Muscle layer of duodenum (tissue), 2 donors: ENCODE measurements at regions not wholly inside any gene's neighbourhood (a gene's known extent, or its start where the extent isn't known, plus 50 kb on each side); places are given as distances from the start of the nearest gene placed in this dataset.
"Not testable (repeated sequence)": the region's sequence is repeated elsewhere in the genome, so short reads cannot be mapped to it uniquely, and the experiment has no call there.

Experiments used
- H3K27ac ChIP-seq: one replicate; pipeline ENCODE4 v1.7.0; 2013; ENCODE audit warnings: mild to moderate bottlenecking, low read length
- H3K27me3 ChIP-seq: one replicate; pipeline ENCODE4 v1.7.0; 2013; ENCODE audit warnings: low read depth, mild to moderate bottlenecking, control low read depth, low read length
- H3K36me3 ChIP-seq, 2 donors: one replicate each; pipeline ENCODE4 v1.7.0; 2013; ENCODE audit warnings: low read length in 2 of 2, control low read depth in 1 of 2, mild to moderate bottlenecking in 1 of 2; ENCODE audit not compliant: insufficient read depth in 2 of 2, control insufficient read depth in 1 of 2
- H3K4me1 ChIP-seq, 2 donors: one replicate each; pipeline ENCODE4 v1.7.0; 2013; ENCODE audit warnings: low read length in 2 of 2, mild to moderate bottlenecking in 2 of 2, control low read depth in 1 of 2, moderate library complexity in 1 of 2; ENCODE audit not compliant: insufficient read depth in 2 of 2, control insufficient read depth in 1 of 2
- H3K4me3 ChIP-seq, 2 donors: one replicate each; pipeline ENCODE4 v1.7.0; 2013; ENCODE audit warnings: low read length in 2 of 2, low read depth in 1 of 2, mild to moderate bottlenecking in 1 of 2
- H3K9me3 ChIP-seq, 2 donors: one replicate each; pipeline ENCODE4 v1.7.0; 2013; ENCODE audit warnings: low read length in 2 of 2, control low read depth in 1 of 2, mild to moderate bottlenecking in 1 of 2; ENCODE audit not compliant: control insufficient read depth in 1 of 2
- donor health status: healthy.

DNA sequence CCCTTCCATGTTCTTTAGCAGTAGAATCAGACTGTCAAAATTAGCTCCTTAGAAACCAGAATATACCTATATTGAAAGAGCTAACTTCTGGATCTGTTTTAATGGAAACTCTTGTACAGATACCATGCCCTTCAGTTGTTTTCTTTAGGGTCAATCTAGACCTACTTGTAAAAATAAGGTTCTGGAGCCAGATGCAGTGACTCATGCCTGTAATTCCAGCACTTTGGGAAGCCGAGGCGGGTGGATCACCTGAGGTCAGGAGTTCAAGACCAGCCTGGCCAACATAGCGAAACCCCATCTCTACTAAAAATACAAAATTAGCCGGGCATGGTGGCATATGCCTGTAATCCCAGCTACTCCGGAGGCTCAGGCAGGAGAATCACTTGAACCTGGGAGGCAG lies 146.0 kb upstream of the SOD1 start:
- not testable (repeated sequence) for H3K4me3 ChIP-seq, H3K36me3 ChIP-seq, H3K9me3 ChIP-seq, H3K27me3 ChIP-seq, H3K27ac ChIP-seq, H3K4me1 ChIP-seq

- not testable (repeated sequence) for H3K36me3 ChIP-seq, H3K9me3 ChIP-seq, H3K4me3 ChIP-seq, H3K27me3 ChIP-seq, H3K27ac ChIP-seq, H3K4me1 ChIP-seq
Observed at GRCh38 chr21:31511999-31512398, 147.5 kb upstream of the SOD1 start.

- Histone ChIP-seq H3K27ac (no peak overlapping the region), H3K4me3 (no peak overlapping the region), H3K36me3 (no peaks in the 10 kb centered on the region), H3K9me3 (no peaks in the 10 kb centered on the region), H3K27me3 (no peaks in the 10 kb centered on the region), H3K4me1 (no peaks in the 10 kb centered on the region)
Observed at GRCh38 chr21:31511258-31511657, 148.2 kb upstream of the SOD1 start.

DNA sequence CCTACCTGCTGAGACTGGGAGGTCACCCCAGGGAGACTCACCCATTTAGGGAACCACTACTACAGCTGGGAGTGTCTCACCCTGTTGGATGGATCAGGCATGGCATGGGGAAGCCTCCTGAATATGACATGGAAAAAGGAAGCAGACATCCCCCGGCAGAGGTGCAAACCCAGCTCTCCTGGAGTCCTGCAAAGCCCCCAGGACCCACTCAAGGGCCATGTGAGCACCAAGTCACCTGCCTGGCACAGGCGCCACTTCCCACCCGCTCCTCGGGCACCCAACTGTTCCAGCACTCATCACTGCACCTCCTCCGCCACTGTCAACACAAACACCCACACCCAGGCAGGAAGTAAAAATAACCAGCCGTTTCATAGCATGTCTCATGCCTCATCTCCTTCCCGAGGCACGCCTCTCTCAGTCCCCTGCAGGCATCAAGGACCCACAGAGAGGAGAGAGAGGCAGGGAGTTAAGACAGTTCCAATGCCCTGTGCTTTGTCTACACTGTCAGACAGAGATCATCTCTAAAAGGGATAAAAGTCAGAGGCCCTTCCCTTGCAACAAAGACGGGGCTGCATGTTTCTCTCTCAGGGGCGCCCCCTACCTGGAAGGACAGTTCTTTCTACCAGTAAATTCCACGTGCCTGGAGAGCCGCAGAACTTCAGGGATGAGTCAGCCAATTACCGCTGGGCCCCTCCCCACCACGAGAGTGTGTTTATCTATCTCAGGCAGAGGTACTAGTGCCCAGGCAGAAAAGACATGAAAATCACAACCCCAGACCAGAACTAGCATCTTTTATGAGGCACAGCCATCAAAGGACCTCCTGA lies 150.1 kb upstream of the SOD1 start:
- Histone ChIP-seq H3K27me3 (no peaks in the 10 kb centered on the region), H3K36me3 (no peaks in the 10 kb centered on the region), H3K4me3 (no peak overlapping the region), H3K4me1 (no peaks in the 10 kb centered on the region), H3K9me3 (no peaks in the 10 kb centered on the region), H3K27ac (no peak overlapping the region)

- no peaks in the 10 kb centered on the region for H3K4me1 ChIP-seq
- no peaks in the 10 kb centered on the region for H3K36me3 ChIP-seq
- H3K9me3 ChIP-seq: no peaks in the 10 kb centered on the region
- H3K27ac ChIP-seq: no peak overlapping the region
- H3K4me3 ChIP-seq: no peak overlapping the region
- H3K27me3 ChIP-seq: no peaks in the 10 kb centered on the region
Observed at GRCh38 chr21:31505975-31506374, 153.5 kb upstream of the SOD1 start.

GRCh38 chr21:31503939-31504338 lies 155.6 kb upstream of the SOD1 start:
- no peaks in the 10 kb centered on the region for H3K9me3 ChIP-seq
- no peak overlapping the region for H3K4me3 ChIP-seq
- H3K4me1 ChIP-seq: no peaks in the 10 kb centered on the region
- H3K36me3 ChIP-seq: no peaks in the 10 kb centered on the region
- no peak overlapping the region for H3K27ac ChIP-seq
- no peaks in the 10 kb centered on the region for H3K27me3 ChIP-seq

- Histone ChIP-seq H3K4me1 (no peaks in the 10 kb centered on the region), H3K4me3 (no peak overlapping the region), H3K27me3 (no peaks in the 10 kb centered on the region), H3K9me3 (no peaks in the 10 kb centered on the region), H3K27ac (no peak overlapping the region), H3K36me3 (no peaks in the 10 kb centered on the region)
Observed at GRCh38 chr21:31503467-31503866, 156.0 kb upstream of the SOD1 start.

GRCh38 chr21:31502537-31503143 lies 156.9 kb upstream of the SOD1 start:
- Histone ChIP-seq H3K4me3 (no peak overlapping the region), H3K27me3 (no peaks in the 10 kb centered on the region), H3K27ac (no peak overlapping the region), H3K9me3 (no peaks in the 10 kb centered on the region), H3K4me1 (no peaks in the 10 kb centered on the region), H3K36me3 (no peaks in the 10 kb centered on the region)

DNA sequence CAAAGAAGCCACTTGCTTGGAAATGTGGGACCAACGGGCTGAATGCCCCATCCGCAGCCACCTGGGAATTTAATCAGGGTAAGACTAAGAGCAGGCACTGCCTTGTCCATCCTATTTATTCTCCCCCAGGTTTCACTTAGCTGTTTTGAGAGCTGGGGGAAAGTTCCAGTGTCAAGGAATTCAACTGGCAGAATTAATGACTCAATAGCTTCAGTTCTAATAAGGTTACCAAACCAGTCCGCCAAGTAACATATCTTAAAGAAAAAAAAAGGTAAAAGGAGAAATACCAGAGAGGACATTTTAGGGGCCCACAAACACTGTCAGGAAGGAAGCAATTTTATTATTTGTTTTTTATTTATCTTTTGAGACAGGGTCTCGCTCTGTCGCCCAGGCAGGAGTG lies 157.6 kb upstream of the SOD1 start:
- Histone ChIP-seq H3K36me3 (no peaks in the 10 kb centered on the region), H3K9me3 (no peaks in the 10 kb centered on the region), H3K27me3 (no peaks in the 10 kb centered on the region), H3K4me1 (no peaks in the 10 kb centered on the region), H3K4me3 (no peak overlapping the region), H3K27ac (no peak overlapping the region)

DNA sequence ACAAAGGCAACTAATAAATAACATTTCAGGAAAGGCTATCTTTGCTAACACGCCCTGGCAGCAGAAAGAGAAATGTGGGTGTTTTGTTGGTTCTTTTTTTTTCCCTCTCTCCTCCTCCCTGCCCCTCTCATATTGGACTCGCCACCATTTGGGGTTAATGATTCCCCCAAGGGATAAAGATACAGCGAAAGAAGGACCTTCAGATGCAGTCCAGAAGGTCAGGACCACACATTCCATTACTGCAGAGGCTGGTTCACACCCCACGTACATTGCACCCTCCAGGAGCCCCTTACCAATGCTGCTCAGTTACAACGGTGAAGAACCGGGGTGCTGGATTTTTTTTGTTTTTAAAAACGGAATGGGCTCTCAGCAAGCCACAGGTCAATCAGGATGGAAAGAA lies 156.9 kb upstream of the TIAM1 start:
- H3K4me1 ChIP-seq: no peaks in the 10 kb centered on the region
- H3K9me3 ChIP-seq: no peaks in the 10 kb centered on the region
- H3K36me3 ChIP-seq: no peaks in the 10 kb centered on the region
- H3K27me3 ChIP-seq: no peaks in the 10 kb centered on the region
- H3K27ac ChIP-seq: no peak overlapping the region
- no peak overlapping the region for H3K4me3 ChIP-seq

- H3K27me3 ChIP-seq: no peaks in the 10 kb centered on the region
- no peaks in the 10 kb centered on the region for H3K9me3 ChIP-seq
- H3K4me3 ChIP-seq: no peak overlapping the region
- H3K36me3 ChIP-seq: no peaks in the 10 kb centered on the region
- no peak overlapping the region for H3K27ac ChIP-seq
- H3K4me1 ChIP-seq: no peaks in the 10 kb centered on the region
Observed at GRCh38 chr21:31500071-31500470, 156.0 kb upstream of the TIAM1 start.

- Histone ChIP-seq H3K27me3 (no peaks in the 10 kb centered on the region), H3K36me3 (no peaks in the 10 kb centered on the region), H3K9me3 (no peaks in the 10 kb centered on the region), H3K27ac (no peak overlapping the region), H3K4me1 (no peaks in the 10 kb centered on the region), H3K4me3 (no peak overlapping the region)
Observed at GRCh38 chr21:31498985-31499384, 154.9 kb upstream of the TIAM1 start.
